ENCODE measurements at regions not wholly inside any gene's neighbourhood (a gene's known extent, or its start where the extent isn't known, plus 50 kb on each side); places are given as distances from the start of the nearest gene placed in this dataset.

- no peak for DNase-seq (ENCODE audit: low spot score)
These were observed 306.5 kb upstream of the ZFHX3 start for GRCh38 chr16:73354434-73354833.

DNA sequence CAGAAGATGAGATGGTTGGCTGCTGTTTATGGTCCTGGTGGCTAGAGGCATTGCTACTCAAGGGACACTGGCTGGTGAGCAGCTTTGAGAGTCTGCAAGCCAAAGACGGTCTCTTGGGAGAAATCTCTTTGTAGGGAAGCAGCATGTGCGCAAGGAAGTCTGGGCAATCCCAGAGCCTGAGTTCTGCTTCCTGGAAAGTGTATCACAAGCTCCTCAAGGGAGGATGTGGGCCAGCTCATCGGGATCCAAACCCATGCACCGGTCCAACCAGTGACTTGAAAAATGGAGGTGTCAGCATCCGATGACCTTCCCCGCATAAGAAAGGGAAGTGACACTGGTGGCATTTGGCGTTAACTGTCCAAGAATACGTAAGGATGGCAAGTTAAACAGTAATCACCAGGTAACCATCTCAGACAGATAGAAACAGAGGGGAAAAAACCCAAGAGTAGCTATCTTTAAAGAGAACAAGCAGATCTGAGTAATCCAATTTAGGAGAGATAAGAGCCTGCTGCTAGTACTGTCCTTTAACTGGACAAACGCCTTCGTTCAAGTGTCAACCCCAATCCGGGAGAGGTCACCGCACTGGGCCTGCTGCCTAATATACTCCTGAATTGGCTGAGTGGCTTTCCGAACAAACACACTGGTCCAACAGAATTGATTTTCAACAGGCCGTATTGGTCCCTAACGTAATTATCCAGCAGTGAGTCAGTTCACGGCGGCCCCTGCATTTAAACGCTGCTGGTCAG, 303.0 kb upstream of the ZFHX3 start:
- DNase-seq (ENCODE audit: low spot score): no peak

DNA sequence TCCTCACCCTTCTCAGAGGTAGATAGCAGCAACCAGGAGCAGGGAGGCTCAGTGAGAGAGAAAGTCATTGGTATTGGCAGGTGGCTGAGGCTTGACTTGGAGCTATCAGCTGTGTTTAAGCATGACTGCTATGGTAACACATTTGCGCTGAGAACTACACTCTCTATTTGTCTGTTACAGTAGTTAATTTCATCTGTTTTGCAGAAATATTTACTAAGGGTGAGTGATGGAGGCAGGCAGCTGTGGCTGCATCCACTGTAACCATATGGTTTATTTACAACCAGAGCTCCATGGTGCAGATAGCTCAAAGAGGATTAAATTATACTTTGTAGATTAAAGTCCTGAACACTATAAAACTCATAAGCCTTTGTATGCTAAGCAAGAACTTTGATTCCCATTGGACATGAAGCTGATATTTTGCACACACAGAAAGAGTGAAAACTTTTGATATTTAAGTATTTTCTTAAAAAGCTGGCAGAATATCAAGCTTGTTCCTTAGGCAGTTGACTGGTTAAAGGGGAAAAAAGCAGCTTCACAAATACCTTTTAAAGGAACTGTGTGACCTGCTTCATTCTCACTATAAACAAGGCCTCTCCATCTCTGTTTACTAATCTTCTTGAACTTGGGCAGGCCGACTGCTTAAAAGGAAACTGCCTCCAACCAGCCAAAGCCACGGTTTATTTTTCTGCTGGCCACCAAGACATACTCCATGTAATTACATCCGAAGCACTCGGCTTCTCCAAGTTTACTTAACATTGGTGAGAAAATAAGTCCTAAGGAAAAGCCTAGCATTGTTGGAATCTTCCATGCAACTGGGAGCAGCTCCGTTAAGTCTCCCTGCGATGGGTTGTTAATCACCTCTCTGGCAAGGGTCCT, 299.8 kb upstream of the ZFHX3 start:
- DNase-seq (ENCODE audit: low spot score): no peak

DNA sequence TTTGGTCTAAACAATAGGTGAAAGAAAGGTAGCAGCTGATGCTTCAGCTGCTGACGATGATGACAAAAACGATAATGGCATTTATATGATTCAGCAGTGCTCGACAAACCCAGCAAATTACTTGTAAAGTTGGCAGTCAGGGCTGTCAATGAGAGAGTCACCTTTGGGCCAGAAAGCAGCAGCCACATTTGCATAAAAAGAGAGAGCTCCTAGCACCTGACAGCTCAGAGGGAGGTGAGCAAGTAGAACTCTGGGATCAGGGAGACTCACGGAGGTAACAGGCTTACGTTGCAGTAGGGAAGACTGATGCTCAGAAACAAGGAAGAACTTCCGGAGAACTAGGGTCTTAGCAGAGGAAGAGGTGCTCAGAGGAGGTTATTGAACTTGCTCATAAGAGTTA, 291.9 kb upstream of the ZFHX3 start:
- DNase-seq (ENCODE audit: low spot score): no peak

GRCh38 chr16:73337373-73338296, 289.7 kb upstream of the ZFHX3 start:
- no peak for DNase-seq (ENCODE audit: low spot score)

GRCh38 chr16:73329358-73330286, 281.7 kb upstream of the ZFHX3 start:
- DNase-seq (ENCODE audit: low spot score): no peak

- no peak for DNase-seq (ENCODE audit: low spot score)
These were observed 279.0 kb upstream of the ZFHX3 start for GRCh38 chr16:73326770-73327470.

DNA sequence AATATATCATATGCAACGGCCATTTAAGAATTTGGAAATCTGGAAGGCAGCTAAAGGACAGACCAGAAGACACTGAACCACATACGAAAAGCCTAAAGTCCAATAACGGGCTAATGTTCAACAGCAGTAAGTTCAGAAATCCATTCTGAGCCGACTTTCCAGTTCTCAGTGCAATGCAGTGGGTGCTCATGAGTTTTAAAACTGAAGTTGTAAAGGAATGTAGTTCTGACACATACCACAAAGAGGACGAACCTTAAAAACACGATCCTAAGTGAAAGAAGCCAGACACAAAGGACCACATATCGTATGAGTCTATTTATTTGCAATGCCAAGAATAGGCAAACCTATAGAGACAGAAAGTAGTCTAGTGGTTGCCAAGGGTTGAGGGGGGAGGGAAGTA, 278.3 kb upstream of the ZFHX3 start:
- no peak for DNase-seq (ENCODE audit: low spot score)

- no peak for DNase-seq (ENCODE audit: low spot score)
These were observed 276.0 kb upstream of the ZFHX3 start for GRCh38 chr16:73323880-73324279.

DNA sequence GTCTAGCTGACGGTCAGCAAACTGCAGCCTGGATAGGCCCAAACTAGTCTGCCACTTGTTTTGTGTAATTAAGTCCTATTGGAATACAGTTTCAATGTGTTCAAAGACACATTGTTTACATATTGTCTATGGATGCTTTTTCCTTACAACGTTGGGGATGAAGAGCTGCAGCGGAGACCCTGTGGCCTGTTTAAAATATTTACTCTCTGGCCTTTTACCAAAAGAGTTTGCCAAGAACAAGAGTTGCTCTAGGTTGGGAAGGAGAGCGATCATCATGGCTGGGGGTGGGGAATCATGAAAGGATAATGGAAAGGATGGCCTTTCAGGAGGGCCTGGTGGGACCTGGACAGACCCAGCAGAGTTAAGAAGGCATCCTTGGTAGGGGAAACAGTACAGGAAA, 274.9 kb upstream of the ZFHX3 start:
- DNase-seq (ENCODE audit: low spot score): no peak

- no peak for DNase-seq (ENCODE audit: low spot score)
These were observed 273.9 kb upstream of the ZFHX3 start for GRCh38 chr16:73321853-73322252.

DNA sequence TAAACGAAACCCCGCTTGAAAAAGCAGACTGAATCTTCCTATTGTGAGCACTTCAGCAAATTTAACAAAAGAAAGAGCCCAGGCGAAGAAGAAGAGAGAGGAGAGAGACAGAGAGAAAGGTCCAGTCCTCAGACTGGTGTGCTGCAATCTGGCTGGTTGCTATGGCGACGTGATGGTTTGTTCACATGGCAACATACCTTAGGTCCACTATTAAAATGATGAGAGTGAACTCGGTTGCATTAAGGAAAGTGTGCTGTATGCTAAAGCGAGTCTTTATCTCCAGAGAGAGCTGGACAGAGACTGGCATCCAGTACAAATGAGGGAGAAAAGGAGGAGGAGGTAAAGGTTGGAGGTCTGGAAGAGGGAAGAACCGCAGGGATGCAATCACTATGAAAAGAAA, 271.8 kb upstream of the ZFHX3 start:
- no peak for DNase-seq (ENCODE audit: low spot score)

DNA sequence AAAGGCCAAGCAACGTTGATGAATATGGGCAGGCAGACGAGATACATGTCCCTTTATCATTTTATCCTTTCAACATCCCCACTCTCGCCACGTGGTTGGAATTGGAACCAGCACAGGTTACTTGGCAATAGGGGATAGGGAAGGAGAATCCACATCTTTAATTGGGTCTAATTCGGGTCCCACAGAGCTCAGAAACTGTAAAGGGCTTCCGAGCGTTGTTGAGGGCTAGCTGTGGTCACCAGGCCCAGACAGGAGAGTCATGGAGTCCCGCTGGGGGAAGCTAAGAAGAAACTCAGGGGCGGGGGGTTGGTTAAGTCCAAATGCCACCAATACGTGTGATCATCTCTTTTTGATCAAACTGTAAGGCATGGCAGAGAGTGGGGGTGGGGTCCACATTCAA, 271.3 kb upstream of the ZFHX3 start:
- DNase-seq (ENCODE audit: low spot score): no peak

GRCh38 chr16:73317321-73317857, 269.5 kb upstream of the ZFHX3 start:
- no peak for DNase-seq (ENCODE audit: low spot score)

GRCh38 chr16:73315645-73316044, 267.7 kb upstream of the ZFHX3 start:
- DNase-seq (ENCODE audit: low spot score): no peak

- no peak for DNase-seq (ENCODE audit: low spot score)
These were observed 266.0 kb upstream of the ZFHX3 start for GRCh38 chr16:73313950-73314349.

GRCh38 chr16:73311857-73312723, 264.2 kb upstream of the ZFHX3 start:
- no peak for DNase-seq (ENCODE audit: low spot score)

DNA sequence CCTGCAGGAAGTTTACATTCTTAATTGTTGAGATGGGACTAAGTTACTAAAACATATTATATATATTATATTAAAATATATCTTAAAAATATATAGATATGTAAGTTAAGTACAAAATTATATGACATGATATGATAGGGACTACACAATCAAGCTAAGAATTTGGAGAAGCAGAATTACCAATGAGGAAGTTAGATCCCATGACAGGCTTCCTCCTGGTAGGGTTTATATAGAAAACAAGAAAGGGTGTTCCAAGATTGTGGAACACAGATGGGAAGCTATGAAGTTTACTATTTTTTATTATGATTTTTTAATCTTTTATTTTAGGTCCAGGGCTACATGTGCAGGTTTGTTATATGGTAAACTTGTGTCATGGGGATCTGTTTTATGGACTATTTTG, 260.8 kb upstream of the ZFHX3 start:
- DNase-seq (ENCODE audit: low spot score): no peak

DNA sequence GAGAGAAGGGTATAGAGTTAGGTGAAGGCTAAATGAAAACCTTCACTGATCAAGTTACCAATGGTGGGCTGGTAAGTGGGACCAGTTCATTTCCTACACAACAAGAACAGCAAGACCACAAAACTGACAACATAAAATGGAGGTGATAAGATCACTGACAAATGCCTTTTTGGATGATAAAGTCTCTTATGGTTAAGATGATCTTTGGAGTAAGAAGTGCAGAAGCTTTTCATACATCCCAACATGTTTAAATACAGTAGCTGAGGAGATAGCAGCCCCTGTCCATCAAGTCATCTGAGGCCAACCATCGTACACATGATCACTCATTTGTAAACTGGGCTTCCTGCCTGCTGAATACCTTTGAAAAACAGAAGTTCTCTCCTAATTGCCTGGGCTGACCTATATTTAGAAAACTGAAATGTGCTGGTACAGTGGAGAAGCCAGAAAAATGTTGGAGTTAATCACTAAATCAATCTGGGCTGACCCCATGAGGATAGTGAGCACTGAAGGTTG, 259.0 kb upstream of the ZFHX3 start:
- no peak for DNase-seq (ENCODE audit: low spot score)

Measured in AG20443 (cell line).